ENCODE measurements at regions not wholly inside any gene's neighbourhood (a gene's known extent, or its start where the extent isn't known, plus 50 kb on each side); places are given as distances from the start of the nearest gene placed in this dataset.

DNA sequence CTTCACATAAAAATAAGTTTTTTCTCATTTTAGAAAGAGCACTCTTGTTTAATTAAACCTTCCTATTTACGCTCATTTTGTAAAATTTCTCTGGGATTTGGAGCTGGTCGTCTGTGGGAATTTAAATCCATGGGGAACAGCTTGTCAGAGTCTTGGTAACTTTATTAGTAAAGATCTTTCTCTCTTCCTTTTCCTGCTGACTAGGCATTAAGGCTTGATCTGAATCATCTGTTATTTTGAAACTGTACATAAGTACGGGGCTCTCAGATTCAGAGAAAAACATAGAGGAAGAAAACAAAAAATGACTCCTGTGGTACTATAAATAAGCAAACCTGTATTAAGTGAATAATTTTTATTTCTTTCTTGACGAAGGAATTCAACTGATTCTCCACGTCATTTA lies 150.2 kb downstream of the ST6GAL2 start:
- Histone ChIP-seq H3K9me3 (replicated peaks; ENCODE audit: control insufficient read depth, insufficient read depth, low read depth, low read length) (no peaks in the 10 kb centered on the region), H2AFZ (ENCODE audit: low read depth, low read length) (no peak overlapping the region), H3K9ac (ENCODE audit: insufficient read depth in 1 of 2, low read depth in 2 of 2, low read length in 2 of 2) (no peak overlapping the region), H3K9me1 (ENCODE audit: control insufficient read depth, insufficient read depth, low read length) (no peaks in the 10 kb centered on the region), H3K4me3 (no peak overlapping the region), H3K36me3 (ENCODE audit: control insufficient read depth, insufficient read depth, low read length) (no peaks in the 10 kb centered on the region), H4K20me1 (replicated peaks; ENCODE audit: control insufficient read depth, insufficient read depth, low read length) (no peaks in the 10 kb centered on the region; the same call in 1 of the 2 replicates), H3K27me3 (ENCODE audit: control insufficient read depth in 2 of 2, insufficient read depth in 2 of 2, low read length in 2 of 2) (no peaks in the 10 kb centered on the region), H3K79me2 (ENCODE audit: control insufficient read depth, insufficient read depth, low read length) (no peaks in the 10 kb centered on the region), H3K27ac (ENCODE audit: extremely low read depth, low read depth, low read length) (no peak overlapping the region), H3K4me2 (ENCODE audit: insufficient read depth, low read length) (no peak overlapping the region), H3K4me1 (replicated peaks in 1 of 2; ENCODE audit: control insufficient read depth in 2 of 2, insufficient read depth in 2 of 2, low read length in 2 of 2) (no peaks in the 10 kb centered on the region)
- intact Hi-C loops (cut with micrococcal nuclease) (no loop called here), in situ Hi-C loops (cut with MboI) (no loop called here)
- DNase-seq (ENCODE audit: extremely low read depth in 1 of 4, low spot score in 3 of 4): no peak
- no peak for FAIRE-seq
- WGBS (ENCODE audit: insufficient coverage, low coverage, missing lambda C conversion rate): 1% methylated on average over 5 of the region's 5 CpGs
- no peak for ATAC-seq
- CTCF ChIA-PET (ENCODE audit: low intra/inter-chr PET ratio): no interaction called here
- no TSS peak for BruUV-seq (replicated peaks)
- TF ChIP-seq ZFX (CRISPR knock-in tag; IDR thresholded peaks at IDR 0.05) (no peak), NFRKB (IDR thresholded peaks at IDR 0.05; ENCODE audit: low read depth) (no peak), MAFF (IDR thresholded peaks at IDR 0.05; ENCODE audit: low read length) (peak; percentile 36; the same call in 1 of the 2 replicates), MAFG (tag; conservative IDR thresholded peaks at IDR 0.05) (peak; percentile 46), ZNF316 (IDR thresholded peaks at IDR 0.05) (peak; percentile 57), C11orf30 (IDR thresholded peaks at IDR 0.05; ENCODE audit: low read depth) (peak; percentile 21; the same call in 1 of the 2 replicates), MAFK (IDR thresholded peaks at IDR 0.05; ENCODE audit: low read length) (peak; percentile 55; the same call in 1 of the 2 replicates), EHMT2 (IDR thresholded peaks at IDR 0.05) (no peak)
- TF ChIP-seq, protein P1, sequence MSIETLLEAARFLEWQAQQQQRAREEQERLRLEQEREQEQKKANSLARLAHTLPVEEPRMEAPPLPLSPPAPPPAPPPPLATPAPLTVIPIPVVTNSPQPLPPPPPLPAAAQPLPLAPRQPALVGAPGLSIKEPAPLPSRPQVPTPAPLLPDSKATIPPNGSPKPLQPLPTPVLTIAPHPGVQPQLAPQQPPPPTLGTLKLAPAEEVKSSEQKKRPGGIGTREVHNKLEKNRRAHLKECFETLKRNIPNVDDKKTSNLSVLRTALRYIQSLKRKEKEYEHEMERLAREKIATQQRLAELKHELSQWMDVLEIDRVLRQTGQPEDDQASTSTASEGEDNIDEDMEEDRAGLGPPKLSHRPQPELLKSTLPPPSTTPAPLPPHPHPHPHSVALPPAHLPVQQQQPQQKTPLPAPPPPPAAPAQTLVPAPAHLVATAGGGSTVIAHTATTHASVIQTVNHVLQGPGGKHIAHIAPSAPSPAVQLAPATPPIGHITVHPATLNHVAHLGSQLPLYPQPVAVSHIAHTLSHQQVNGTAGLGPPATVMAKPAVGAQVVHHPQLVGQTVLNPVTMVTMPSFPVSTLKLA (conservative IDR thresholded peaks at IDR 0.05): no peak
- POLR2A ChIA-PET: no interaction called here

Data from K562 (cell line).